ENCODE measurements at regions not wholly inside any gene's neighbourhood (a gene's known extent, or its start where the extent isn't known, plus 50 kb on each side); places are given as distances from the start of the nearest gene placed in this dataset.

DNA sequence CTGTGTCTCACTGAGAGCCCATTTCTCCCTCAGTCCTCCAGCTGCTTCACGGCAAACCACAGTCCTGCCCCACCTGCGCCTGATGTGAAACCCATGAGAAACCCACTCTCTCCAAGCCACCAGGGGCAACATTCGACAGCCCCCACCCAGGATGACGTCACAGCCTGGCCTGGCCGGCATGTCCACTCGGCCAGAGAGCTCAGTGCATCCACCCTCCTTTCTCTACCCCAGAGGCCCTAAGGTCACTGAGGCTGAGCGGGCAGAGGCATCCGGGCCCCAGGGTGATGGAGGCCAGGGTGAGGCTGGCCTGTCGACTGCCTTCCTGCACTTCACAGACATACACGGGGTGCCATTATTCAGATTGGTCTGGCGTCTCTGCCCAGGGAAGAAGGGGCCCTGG is 402.7 kb upstream of the MYT1L start:
- TF ChIP-seq, protein P1, sequence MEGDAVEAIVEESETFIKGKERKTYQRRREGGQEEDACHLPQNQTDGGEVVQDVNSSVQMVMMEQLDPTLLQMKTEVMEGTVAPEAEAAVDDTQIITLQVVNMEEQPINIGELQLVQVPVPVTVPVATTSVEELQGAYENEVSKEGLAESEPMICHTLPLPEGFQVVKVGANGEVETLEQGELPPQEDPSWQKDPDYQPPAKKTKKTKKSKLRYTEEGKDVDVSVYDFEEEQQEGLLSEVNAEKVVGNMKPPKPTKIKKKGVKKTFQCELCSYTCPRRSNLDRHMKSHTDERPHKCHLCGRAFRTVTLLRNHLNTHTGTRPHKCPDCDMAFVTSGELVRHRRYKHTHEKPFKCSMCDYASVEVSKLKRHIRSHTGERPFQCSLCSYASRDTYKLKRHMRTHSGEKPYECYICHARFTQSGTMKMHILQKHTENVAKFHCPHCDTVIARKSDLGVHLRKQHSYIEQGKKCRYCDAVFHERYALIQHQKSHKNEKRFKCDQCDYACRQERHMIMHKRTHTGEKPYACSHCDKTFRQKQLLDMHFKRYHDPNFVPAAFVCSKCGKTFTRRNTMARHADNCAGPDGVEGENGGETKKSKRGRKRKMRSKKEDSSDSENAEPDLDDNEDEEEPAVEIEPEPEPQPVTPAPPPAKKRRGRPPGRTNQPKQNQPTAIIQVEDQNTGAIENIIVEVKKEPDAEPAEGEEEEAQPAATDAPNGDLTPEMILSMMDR (IDR thresholded peaks at IDR 0.05; ENCODE audit: unreplicated experiment): no peak

DNA sequence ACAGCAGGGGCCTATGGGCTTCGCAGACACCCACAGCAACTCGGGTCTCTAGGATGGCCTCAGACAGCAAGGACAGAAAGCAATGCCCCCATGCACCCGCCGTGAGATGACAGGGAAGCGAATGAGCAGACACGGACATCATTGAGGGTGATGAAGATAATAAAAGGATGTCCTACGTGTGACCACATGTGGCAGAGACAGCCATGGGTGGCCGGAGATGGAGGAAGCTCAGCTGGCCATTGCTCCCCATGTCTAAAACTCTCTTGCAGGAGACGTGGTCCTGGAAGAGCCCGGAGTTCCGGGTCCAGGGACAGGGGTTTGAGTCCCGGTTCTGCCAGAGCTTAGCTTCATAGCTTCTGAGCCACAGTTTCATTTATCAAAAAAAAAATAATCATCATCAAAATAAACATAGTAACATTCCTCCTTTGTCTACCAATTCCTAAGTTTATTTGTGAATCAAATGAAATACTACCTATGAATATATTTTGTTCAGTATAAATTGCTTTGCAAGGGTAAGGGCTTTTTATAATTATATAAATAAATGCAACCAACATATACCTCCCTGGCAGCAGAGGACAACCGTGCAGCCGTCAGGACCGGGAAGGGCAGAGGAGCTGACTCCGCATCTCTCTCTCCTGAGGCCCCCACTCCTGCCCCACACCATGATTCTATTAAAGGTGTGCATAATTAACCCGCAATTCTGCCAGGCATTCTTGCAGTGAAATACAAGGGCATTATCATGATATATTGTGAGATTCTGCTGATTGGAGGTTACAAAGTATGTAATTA is 401.4 kb upstream of the MYT1L start:
- TF ChIP-seq, protein P1 (IDR thresholded peaks at IDR 0.05; ENCODE audit: unreplicated experiment): no peak
- Mint-ChIP-seq H3K4me3 (ENCODE audit: unreplicated experiment) (no peak overlapping the region), H3K27me3 (ENCODE audit: unreplicated experiment) (peaks cover 9% of the 10 kb centered on the region), H3K27ac (ENCODE audit: unreplicated experiment) (no peak overlapping the region), H3K36me3 (ENCODE audit: low read depth, unreplicated experiment) (no peaks in the 10 kb centered on the region), H3K4me1 (ENCODE audit: unreplicated experiment) (no peaks in the 10 kb centered on the region), H3K9me3 (ENCODE audit: unreplicated experiment) (no peaks in the 10 kb centered on the region)
- no peak for DNase-seq (ENCODE audit: low spot score)

More for the DNA sequence above, 402.7 kb upstream of the MYT1L start:
- Mint-ChIP-seq H3K27ac (ENCODE audit: unreplicated experiment) (no peak overlapping the region), H3K36me3 (ENCODE audit: low read depth, unreplicated experiment) (no peaks in the 10 kb centered on the region), H3K4me3 (ENCODE audit: unreplicated experiment) (no peak overlapping the region), H3K27me3 (ENCODE audit: unreplicated experiment) (peaks cover 4% of the 10 kb centered on the region), H3K4me1 (ENCODE audit: unreplicated experiment) (no peaks in the 10 kb centered on the region), H3K9me3 (ENCODE audit: unreplicated experiment) (no peaks in the 10 kb centered on the region)
- DNase-seq (ENCODE audit: low spot score): no peak

DNA sequence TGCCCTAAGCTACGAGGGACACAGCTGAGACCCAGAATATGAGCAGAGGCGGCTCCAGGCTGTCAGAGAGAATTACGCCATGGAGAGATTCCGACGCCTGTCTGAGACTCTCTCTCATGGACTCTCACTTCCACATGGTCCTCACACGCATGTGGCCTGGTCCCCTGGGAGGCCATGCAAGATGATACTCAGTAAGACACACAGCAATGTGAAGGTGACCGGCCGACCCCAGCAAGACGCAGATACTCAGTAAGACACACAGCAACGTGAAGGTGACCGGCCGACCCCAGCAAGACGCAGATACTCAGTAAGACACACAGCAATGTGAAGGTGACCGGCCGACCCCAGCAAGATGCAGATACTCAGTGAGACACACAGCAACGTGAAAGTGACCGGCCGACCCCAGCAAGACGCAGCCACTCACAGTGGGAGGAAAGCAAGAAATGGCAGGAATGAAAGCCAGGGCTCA is 400.8 kb upstream of the MYT1L start:
- no peak overlapping the region for H3K4me3 Mint-ChIP-seq (ENCODE audit: unreplicated experiment)
- TF ChIP-seq, protein P1 (IDR thresholded peaks at IDR 0.05; ENCODE audit: unreplicated experiment): no peak
- H3K27me3 Mint-ChIP-seq (ENCODE audit: unreplicated experiment): peaks cover 9% of the 10 kb centered on the region
- no peak for DNase-seq (ENCODE audit: low spot score)
- H3K9me3 Mint-ChIP-seq (ENCODE audit: unreplicated experiment): no peaks in the 10 kb centered on the region
- H3K36me3 Mint-ChIP-seq (ENCODE audit: low read depth, unreplicated experiment): no peaks in the 10 kb centered on the region
- H3K27ac Mint-ChIP-seq (ENCODE audit: unreplicated experiment): no peak overlapping the region
- H3K4me1 Mint-ChIP-seq (ENCODE audit: unreplicated experiment): no peaks in the 10 kb centered on the region

DNA sequence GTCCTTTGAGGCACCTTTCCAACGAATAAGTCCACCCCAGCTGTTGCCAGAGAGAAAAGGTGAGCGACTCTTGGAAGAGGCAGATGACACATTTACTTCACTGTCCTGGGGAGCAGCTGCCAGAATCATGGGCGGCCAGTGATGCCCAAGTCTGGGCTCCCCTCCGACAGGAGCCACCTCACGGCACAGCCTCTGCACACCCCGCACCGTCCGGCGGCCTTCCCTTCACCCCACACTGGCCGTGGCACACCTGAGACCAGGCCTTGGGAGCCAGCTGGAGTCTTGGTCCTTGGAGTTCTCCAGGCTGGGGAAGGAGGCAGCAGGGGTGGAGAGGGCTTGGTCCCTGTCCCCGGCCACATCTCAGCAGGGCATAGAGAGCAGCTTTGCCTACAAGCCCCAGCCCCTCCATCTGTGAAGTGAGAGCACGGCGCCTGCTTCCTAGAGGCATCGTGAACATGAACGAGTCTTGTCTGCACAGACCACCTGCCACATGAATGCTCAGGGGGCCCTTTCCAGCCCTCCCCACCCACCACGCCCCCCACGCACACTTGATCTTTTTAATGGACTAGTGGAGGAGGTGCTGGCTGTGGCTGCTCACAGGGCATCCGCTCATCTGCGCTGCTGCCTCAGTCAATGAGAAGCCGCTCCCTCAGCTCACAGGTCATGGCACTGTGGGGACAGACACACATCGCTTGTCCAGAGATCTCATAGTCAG is 400.2 kb upstream of the MYT1L start:
- no peaks in the 10 kb centered on the region for H3K36me3 Mint-ChIP-seq (ENCODE audit: low read depth, unreplicated experiment)
- H3K27me3 Mint-ChIP-seq (ENCODE audit: unreplicated experiment): peaks cover 12% of the 10 kb centered on the region
- DNase-seq (ENCODE audit: low spot score): no peak
- no peak overlapping the region for H3K27ac Mint-ChIP-seq (ENCODE audit: unreplicated experiment)
- H3K4me3 Mint-ChIP-seq (ENCODE audit: unreplicated experiment): no peak overlapping the region
- no peaks in the 10 kb centered on the region for H3K9me3 Mint-ChIP-seq (ENCODE audit: unreplicated experiment)
- no peaks in the 10 kb centered on the region for H3K4me1 Mint-ChIP-seq (ENCODE audit: unreplicated experiment)
- TF ChIP-seq, protein P1 (IDR thresholded peaks at IDR 0.05; ENCODE audit: unreplicated experiment): no peak

Measured in endothelial cell (in vitro differentiated cells).